OCI-LY7 (cell line): ENCODE measurements at regions not wholly inside any gene's neighbourhood (a gene's known extent, or its start where the extent isn't known, plus 50 kb on each side); places are given as distances from the start of the nearest gene placed in this dataset.

ENCODE experiments used
- BruUV-seq: library from RNA; stranded (reverse); fragments of 400-500 nt; replicated peaks from 2 replicates; lab custom pipeline; 2021; lab: Mats Ljungman, UMichigan
- CTCF ChIA-PET: fragments of 300-600 bp; sonication (Branson Sonifier 250); formaldehyde crosslinking; loops from one replicate; lab custom pipeline; 2022; ENCODE audit warnings: antibody characterized with exemption; ENCODE audit not compliant: unreplicated experiment; lab: Charles Lee
- POLR2A ChIA-PET: fragments of 300-600 bp; sonication (Branson Sonifier 250); formaldehyde crosslinking; loops from one replicate; lab custom pipeline; 2022; ENCODE audit warnings: antibody characterized with exemption; lab: Charles Lee
- DNase-seq: peaks from one replicate; pipeline ENCODE4 v3.0.0-alpha.2; 2015; ENCODE audit warnings: low spot score
- H2AFZ ChIP-seq: fragments of 200-600 bp; sonication (generic), shearing (Covaris generic); 2 replicates; pipeline ENCODE4 v1.6.1; 2014; ENCODE audit warnings: mild to moderate bottlenecking, antibody characterized with exemption, low read length, moderate library complexity
- H3K27ac ChIP-seq: fragments of 200-600 bp; sonication (generic); 2 replicates; pipeline ENCODE4 v1.5.1; 2014; ENCODE audit warnings: mixed run types, low read depth, mild to moderate bottlenecking, moderate library complexity, low read length, inconsistent platforms; ENCODE audit not compliant: poor library complexity, severe bottlenecking
- H3K36me3 ChIP-seq: fragments of 200-600 bp; sonication (generic); 2 replicates; pipeline ENCODE4 v1.6.1; 2014; ENCODE audit warnings: mild to moderate bottlenecking, antibody characterized with exemption, low read length, moderate library complexity, mixed read lengths; ENCODE audit not compliant: insufficient read depth
- H3K4me1 ChIP-seq: fragments of 200-600 bp; sonication (generic); 2 replicates; pipeline ENCODE4 v1.5.1; 2014; ENCODE audit warnings: mild to moderate bottlenecking, low read length; ENCODE audit not compliant: insufficient read depth, poor library complexity, severe bottlenecking
- H3K4me2 ChIP-seq: fragments of 200-600 bp; sonication (generic); 2 replicates; pipeline ENCODE4 v1.6.1; 2014; ENCODE audit warnings: mild to moderate bottlenecking, low read length
- H3K4me3 ChIP-seq: fragments of 200-600 bp; sonication (generic); 2 replicates; pipeline ENCODE4 v1.5.1; 2014; ENCODE audit warnings: mild to moderate bottlenecking, low read depth, low read length; ENCODE audit not compliant: poor library complexity, severe bottlenecking
- H3K79me2 ChIP-seq: fragments of 200-600 bp; sonication (generic); 2 replicates; pipeline ENCODE4 v1.6.1; 2016; ENCODE audit warnings: low read depth, mild to moderate bottlenecking, low read length, moderate library complexity, mixed read lengths; ENCODE audit not compliant: insufficient read depth
- H3K9me2 ChIP-seq: fragments of 200-600 bp; sonication (generic); 2 replicates; pipeline ENCODE4 v1.6.1; 2016; ENCODE audit warnings: mild to moderate bottlenecking, low read length, mixed read lengths; ENCODE audit not compliant: insufficient read depth
- H3K9me3 ChIP-seq: fragments of 200-600 bp; sonication (generic); 2 replicates; pipeline ENCODE4 v1.6.1; 2014; ENCODE audit warnings: mild to moderate bottlenecking, mixed run types, low read length, mixed read lengths
- H4K20me1 ChIP-seq: fragments of 200-600 bp; sonication (generic); 2 replicates; pipeline ENCODE4 v1.6.1; 2014; ENCODE audit warnings: mild to moderate bottlenecking, antibody characterized with exemption, low read length, moderate library complexity, mixed read lengths; ENCODE audit not compliant: insufficient read depth
- EZH2phosphoT487 ChIP-seq: fragments of 200-600 bp; sonication (generic); IDR thresholded peaks from 2 replicates; pipeline ENCODE4 v1.6.1; 2018; ENCODE audit warnings: low read depth, borderline replicate concordance, mild to moderate bottlenecking, mixed run types, antibody characterized with exemption, low read length, moderate library complexity, mixed read lengths
- intact Hi-C: fragments of 100-400 bp; cut with micrococcal nuclease; formaldehyde crosslinking; loops from one replicate; pipeline ENCODE4 v1.10.0; 2022; ENCODE audit not compliant: unreplicated experiment
- TF ChIP-seq, protein P1 (sequence below): fragments of 200-600 bp; sonication (generic); conservative IDR thresholded peaks from 2 replicates; pipeline ENCODE4 v1.5.1; 2014; ENCODE audit warnings: mild to moderate bottlenecking, antibody characterized with exemption, low read length, moderate library complexity, mixed read lengths

DNA sequence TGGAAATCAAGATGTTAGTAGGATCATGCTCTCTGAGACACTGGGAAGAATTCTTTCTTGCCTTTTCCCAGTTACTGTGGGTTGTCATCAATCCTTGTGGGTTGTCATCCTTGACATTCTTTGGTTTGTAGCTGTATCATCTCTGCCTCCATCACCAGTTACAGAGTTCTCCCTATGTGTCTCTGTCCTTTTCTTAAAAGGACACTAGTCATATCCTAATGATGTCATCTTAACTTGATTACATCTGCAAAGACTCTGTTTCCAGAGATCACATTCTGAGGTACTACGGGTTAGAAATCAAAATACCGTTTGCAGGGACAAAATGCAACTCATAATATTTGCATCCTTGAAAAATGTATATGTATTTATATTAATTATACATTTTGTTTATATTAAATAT, 500.4 kb downstream of the ZBBX start:
- no TSS peak for BruUV-seq
- no peak overlapping the region for H3K4me2 ChIP-seq
- intact Hi-C loops, result no loop called here
- TF ChIP-seq EZH2phosphoT487, result no peak
- TF ChIP-seq, protein P1, sequence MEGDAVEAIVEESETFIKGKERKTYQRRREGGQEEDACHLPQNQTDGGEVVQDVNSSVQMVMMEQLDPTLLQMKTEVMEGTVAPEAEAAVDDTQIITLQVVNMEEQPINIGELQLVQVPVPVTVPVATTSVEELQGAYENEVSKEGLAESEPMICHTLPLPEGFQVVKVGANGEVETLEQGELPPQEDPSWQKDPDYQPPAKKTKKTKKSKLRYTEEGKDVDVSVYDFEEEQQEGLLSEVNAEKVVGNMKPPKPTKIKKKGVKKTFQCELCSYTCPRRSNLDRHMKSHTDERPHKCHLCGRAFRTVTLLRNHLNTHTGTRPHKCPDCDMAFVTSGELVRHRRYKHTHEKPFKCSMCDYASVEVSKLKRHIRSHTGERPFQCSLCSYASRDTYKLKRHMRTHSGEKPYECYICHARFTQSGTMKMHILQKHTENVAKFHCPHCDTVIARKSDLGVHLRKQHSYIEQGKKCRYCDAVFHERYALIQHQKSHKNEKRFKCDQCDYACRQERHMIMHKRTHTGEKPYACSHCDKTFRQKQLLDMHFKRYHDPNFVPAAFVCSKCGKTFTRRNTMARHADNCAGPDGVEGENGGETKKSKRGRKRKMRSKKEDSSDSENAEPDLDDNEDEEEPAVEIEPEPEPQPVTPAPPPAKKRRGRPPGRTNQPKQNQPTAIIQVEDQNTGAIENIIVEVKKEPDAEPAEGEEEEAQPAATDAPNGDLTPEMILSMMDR, result no peak
- no peak overlapping the region for H2AFZ ChIP-seq
- no peaks in the 10 kb centered on the region for H3K9me3 ChIP-seq
- H3K36me3 ChIP-seq, result no peaks in the 10 kb centered on the region
- no peak for DNase-seq
- no peak overlapping the region for H3K4me3 ChIP-seq
- no peaks in the 10 kb centered on the region for H4K20me1 ChIP-seq
- no peaks in the 10 kb centered on the region for H3K4me1 ChIP-seq
- H3K9me2 ChIP-seq, result no peaks in the 10 kb centered on the region
- ChIA-PET CTCF (no interaction called here), POLR2A (no interaction called here)
- no peaks in the 10 kb centered on the region for H3K79me2 ChIP-seq
- H3K27ac ChIP-seq, result no peak overlapping the region

DNA sequence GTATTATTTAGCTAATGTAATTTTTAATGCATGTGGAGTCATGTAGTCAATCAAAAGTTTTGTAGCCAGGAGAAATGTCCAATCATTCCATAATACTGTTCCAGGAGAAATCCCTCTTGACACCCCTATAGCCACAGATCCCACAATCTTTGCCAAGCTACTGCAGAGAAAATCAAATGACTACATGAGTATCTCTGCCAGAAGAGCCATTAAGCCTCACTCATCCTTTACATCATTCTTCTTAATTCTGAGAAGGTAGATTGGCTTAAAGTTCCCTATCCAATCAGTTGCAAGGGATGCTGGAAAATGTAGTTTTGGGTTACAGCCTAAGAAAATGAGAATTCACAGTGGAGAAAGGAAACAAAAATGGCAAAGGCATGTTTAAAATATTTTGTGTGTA, 502.1 kb downstream of the ZBBX start:
- TF ChIP-seq EZH2phosphoT487, result no peak
- TF ChIP-seq, protein P1, result no peak
- no peaks in the 10 kb centered on the region for H3K4me1 ChIP-seq
- intact Hi-C loops, result no loop called here
- DNase-seq, result no peak
- H3K9me3 ChIP-seq, result no peaks in the 10 kb centered on the region
- no peak overlapping the region for H3K4me2 ChIP-seq
- no peak overlapping the region for H3K27ac ChIP-seq
- no TSS peak for BruUV-seq
- ChIA-PET POLR2A (no interaction called here), CTCF (no interaction called here)
- no peaks in the 10 kb centered on the region for H3K36me3 ChIP-seq
- no peak overlapping the region for H3K4me3 ChIP-seq
- no peaks in the 10 kb centered on the region for H4K20me1 ChIP-seq
- no peaks in the 10 kb centered on the region for H3K9me2 ChIP-seq
- H3K79me2 ChIP-seq, result no peaks in the 10 kb centered on the region
- no peak overlapping the region for H2AFZ ChIP-seq

DNA sequence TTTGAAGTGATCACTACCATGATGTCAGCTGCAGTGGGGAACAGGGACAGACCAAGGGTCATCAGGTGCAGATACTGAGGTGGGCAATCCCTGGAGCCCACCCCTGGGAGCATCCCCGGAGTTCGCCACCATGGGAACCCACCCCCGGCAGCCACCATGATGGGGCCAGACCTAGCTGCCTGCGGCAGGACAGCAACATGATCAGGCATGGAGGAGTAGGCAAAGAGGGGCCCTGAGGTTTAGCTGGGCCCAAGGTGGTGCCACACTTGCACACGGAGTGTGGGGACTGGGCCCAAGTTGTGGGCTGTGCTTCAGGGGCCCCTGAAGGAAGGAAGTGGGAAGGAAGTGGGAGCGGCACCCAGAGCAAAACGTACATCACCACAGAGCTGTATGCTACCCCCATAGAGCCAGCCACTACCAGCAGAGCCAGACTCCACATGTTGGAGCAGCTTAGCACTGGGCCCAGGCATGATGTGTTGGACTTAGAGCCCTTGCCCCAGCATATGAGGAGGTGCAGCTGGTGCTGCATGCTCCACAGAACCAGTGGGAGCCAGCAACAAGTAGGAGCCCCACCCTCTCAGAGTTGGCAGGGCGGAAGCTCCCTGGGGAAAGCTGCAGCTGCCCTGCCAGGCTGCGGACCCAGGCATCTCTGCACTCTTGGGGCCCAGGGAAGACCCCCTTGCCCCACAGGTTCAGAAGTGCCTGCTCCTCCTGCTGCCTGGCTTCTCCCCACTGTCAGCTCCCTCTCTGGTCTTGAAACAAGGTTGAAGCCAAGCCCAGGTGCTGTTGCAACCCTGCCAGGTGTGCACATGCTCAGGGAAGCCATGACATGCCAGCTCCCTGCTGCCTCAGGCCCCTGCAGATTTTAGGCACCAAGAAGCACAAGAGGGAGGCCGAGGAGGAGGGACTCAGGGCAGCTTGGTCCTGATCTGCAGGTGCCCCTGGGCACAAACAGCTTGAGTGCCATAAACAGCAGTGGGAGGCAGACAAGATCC, 515.3 kb downstream of the ZBBX start:
- POLR2A ChIA-PET, result no interaction called here
- TF ChIP-seq, protein P1, result no peak
- TF ChIP-seq EZH2phosphoT487, result no peak
- Histone ChIP-seq H4K20me1 (no peaks in the 10 kb centered on the region), H3K4me3 (no peak overlapping the region), H3K27ac (no peak overlapping the region), H3K36me3 (no peaks in the 10 kb centered on the region), H3K9me2 (no peaks in the 10 kb centered on the region), H3K9me3 (no peaks in the 10 kb centered on the region), H3K4me2 (no peak overlapping the region), H3K79me2 (no peaks in the 10 kb centered on the region), H2AFZ (no peak overlapping the region), H3K4me1 (no peaks in the 10 kb centered on the region)
- intact Hi-C loops, result no loop called here
- BruUV-seq, result no TSS peak
- CTCF ChIA-PET, result no interaction called here
- no peak for DNase-seq
